HG03469 (cell line): ENCODE measurements at regions not wholly inside any gene's neighbourhood (a gene's known extent, or its start where the extent isn't known, plus 50 kb on each side); places are given as distances from the start of the nearest gene placed in this dataset.

Experiments used
- ATAC-seq: cut with Tn5 transposase; IDR thresholded peaks from one replicate; pipeline ENCODE4 v1.9.1; 2021; ENCODE audit warnings: mild to moderate bottlenecking, moderate library complexity, moderate number of reproducible peaks; ENCODE audit not compliant: unreplicated experiment

DNA sequence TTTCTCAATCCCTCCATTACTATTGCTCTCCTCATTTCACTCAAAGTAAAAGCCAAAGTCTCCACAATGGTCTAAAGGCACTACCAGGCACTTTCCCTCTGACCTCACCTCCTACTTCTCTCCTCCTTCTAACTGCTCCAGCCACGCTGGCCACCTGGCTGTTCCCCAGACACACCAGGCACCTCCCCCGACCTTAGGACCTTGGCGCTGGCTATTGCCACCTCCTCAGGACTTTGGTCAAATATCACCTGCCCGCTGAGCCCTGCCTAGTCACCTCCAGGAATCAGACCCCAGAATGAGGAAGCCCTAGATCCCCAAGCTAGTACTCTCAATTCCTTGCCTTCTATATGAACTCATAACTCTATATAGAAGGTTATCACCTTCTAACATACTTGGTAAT lies 66.2 kb upstream of the STEAP1B start:
- ATAC-seq: no peak

DNA sequence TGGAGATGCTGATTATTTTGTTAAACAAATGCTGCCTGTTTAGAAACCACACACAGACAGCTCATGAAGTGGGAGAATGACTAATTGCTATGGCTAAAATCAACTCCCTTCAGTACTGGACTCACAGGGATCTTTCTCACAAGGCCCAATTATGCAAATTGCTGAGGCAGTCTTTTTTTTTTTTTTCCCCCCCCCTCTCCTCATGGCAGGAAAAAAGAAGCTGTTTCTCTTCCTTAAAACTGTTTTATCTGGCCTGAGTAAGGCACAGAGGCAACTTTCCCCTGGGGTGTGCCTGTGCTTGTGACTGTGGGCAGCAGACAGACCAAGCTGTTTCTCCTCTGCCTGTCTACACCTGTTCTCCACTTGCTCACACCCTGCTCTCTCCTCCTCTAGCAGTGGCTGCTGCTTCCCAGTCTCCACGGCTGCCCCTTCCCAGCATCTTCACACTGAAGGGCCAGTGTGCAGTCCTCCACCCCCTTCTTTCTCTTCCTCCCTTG lies 65.4 kb upstream of the STEAP1B start:
- ATAC-seq: no peak

DNA sequence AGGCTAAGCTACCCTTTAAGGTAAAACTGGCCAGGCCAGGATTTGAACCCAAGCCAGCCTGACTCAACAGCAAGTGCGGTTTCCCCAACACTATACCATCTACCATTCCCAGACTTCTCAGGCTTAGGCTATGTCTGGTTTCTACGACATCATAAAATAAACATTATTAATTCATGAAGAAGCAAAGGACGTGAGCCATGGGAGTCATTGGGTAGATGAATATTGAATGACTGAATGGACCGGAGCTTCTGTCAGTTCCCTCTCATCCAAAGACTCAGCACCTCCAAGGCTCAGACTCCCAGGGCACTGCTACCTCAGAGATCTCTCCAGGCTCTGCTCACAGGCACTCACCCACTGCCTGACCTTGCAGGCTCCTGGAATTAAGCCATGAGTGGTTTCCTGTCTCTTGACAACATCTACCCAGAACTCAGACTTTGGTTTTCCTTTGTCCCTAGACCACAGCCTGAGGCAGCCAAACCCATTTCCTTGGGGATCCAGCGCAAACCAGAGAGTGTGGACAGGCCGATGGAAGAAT lies 64.6 kb upstream of the STEAP1B start:
- ATAC-seq: no peak

DNA sequence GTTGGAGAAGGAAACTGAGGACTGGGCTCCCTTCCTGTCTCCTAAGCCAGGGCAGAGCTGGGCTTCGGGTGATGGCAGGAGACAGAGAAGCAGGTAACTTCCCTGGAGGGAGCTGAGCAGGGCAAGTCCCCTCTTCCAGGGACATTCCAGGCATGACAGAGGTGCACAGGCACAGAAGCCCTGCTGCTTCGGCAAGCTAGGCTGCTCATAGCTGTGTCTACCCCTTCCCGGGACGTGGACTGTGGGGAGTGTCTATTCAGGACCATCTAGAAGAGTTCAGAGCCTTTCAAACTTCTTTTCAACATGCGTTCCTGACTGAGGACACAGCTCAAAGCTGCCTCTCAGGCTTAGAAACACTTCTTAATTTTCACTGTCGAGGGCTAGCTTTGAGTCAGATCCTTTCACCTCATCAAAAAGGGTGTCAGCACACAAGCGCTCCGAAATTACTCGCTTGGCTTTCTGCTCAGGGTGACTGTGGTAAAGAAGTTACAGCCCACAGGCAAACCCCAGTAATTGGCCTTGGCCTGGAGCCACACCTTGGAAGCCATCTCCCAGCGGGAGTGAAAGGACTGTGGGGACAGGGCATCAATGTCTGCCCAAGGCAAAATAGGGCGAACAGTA lies 63.7 kb upstream of the STEAP1B start:
- peak; percentile 36 for ATAC-seq

DNA sequence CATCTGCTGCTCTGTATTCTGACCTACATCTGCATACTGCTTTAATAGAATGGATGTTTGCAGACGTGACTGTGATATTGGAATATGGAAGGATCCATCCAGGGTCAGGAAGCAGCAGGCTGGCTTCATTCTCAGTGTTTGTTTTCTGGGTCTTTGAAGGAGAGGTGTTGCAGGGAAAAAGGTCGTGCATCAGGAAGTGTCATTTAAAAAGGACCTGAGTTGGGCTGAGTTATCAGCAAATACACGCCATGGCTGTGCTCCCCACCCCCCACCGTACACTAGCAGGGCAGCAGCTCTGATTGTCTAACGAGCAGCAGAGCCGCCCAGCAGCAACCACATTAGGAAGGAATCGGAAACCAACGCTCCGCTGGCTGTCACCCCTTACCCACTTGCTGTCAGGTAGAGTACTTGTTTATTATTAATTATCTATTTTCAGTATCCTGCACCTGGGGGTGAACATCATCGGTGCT lies 63.1 kb upstream of the STEAP1B start:
- ATAC-seq: no peak

DNA sequence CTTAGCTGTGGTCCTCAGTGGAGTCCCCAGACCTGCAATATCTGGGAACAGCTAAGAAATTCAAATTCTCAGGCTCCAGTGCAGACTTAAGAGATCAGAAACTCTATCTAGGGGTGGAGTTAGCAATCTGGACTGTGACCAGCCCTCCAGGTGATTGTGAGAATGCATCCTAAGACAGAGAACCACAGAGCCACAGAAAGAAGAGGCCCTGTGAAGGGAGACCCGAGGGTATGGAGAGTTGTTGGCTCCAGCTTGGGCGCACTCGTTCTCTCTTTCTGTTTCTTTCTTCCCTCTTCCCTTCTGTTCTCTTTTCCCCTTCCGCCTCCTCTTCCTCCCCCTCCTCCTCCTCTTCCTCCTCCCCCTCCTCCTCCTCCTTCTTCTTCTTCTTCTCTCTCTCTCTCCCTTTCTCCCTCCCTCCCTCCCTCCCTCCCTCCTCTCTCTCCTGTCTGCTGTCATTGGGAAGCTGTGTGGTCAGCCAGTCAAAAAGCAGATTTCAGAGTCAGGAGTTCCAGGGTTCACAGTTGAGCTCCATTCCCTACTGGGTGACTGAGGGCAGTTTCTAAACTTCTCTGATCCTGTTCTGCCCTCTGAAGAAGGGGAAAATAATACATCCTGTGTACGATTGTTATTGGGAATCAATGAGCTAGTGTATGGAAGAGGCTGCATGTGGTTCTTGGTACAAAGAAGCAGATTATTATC lies 62.1 kb upstream of the STEAP1B start:
- no peak for ATAC-seq

DNA sequence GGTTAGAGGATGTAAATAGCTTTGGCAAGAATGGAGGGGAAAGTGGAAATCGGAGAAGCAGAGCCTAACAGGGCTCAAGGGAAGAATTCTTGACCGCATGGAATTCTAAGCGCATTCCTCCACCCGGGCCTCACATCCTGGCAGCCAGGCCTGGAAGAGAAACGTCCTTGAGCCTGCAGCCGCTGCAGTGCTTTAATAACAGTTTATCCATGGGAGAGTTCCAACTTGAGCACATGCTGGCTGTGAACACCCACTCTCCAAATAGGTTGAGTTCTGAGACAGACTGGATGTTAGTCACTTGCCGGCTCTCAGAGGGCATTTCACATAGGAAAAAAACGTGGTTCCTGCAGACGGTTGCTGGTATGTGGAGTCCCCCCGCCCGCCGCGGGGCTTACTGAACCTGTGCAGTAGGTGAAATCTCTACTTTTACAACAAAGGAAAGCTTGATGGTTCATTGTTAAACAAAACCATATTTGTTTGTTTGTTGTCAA lies 61.4 kb upstream of the STEAP1B start:
- no peak for ATAC-seq

DNA sequence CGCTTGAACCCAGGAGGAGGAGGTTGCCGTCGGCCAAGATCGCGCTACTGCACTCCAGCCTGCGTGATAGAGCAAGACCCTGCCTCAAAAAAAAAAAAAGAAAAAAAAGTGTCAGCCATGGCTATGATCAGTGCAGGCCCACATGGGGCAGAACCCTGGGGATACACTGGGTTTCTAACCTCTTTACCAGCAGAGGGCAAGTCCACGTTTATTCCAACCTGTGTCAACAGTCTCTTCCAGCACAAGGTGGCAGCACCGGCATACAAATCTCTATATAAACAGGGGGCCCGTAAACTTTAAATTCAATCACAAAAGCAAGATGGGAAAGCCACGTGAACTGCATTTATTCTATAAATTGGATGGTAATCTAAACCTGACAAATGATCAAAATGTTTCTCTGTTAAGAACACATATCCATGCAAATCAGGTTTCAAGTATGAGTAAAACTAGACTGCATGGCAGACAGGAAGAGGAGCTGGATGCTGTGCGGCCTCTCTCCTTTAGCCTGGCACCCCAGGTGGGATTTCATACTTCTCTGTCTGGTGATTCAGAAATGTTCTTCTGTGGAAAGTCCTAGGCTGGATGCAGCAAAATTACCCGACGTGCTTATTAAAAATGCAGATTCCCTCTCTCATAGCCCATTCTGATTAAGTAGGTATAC lies 60.0 kb upstream of the STEAP1B start:
- ATAC-seq: no peak

DNA sequence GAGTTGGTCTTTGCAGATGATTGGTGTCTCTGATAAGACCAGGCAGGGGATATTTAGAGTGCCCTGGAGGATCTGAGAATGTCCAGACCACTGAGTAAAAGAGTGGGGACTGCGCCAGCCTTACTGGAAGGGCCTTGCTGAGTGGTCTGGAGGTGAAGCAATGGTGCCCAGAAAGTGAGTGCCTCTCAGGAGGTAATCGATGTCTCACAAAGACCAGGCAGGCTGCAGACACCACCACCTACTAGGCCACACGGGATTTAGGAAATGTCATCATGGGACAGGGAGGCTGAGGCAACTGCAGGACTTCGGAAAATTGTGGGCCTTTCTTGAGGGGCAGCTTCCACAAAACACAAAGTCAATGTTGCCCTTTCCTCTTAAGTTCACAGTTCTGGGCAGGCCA lies 57.2 kb upstream of the STEAP1B start:
- no peak for ATAC-seq

DNA sequence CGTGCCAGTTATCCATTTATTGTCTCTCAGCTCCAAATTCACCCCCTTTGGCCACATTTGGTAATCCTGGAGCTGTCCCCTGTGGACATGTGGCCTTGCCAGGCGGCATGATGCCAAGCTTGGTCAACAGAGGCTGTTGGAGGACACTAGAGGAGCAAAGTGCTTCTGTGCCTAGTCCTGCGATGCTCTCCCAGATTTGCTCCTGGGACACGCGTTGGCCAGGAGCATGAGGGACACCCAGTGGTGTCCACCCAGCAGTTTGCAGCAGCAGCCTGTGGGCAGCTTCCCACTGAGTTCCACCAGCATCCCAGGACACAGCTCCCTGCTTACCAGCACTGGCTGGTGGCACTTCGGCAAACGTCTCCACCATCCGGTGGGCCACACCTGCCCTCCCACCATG lies 55.5 kb upstream of the STEAP1B start:
- ATAC-seq: no peak

DNA sequence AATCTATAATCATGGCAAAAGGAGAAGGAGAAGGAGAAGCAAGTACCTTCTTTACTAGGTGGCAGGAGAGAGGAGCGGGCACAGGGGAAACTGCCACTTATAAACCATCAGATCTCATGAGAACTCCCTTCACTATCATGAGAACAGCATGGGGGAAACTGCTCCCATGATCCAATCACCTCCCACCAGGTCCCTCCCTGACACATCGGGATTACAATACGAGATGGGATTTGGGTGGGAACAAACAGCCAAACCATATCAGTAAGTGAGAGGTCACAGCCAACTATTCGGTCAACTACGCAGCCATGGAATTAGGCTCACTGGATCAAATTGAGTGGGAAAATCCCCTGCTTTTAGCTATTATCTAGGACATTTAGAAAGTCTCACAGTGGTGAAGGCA lies 54.2 kb upstream of the STEAP1B start:
- no peak for ATAC-seq

DNA sequence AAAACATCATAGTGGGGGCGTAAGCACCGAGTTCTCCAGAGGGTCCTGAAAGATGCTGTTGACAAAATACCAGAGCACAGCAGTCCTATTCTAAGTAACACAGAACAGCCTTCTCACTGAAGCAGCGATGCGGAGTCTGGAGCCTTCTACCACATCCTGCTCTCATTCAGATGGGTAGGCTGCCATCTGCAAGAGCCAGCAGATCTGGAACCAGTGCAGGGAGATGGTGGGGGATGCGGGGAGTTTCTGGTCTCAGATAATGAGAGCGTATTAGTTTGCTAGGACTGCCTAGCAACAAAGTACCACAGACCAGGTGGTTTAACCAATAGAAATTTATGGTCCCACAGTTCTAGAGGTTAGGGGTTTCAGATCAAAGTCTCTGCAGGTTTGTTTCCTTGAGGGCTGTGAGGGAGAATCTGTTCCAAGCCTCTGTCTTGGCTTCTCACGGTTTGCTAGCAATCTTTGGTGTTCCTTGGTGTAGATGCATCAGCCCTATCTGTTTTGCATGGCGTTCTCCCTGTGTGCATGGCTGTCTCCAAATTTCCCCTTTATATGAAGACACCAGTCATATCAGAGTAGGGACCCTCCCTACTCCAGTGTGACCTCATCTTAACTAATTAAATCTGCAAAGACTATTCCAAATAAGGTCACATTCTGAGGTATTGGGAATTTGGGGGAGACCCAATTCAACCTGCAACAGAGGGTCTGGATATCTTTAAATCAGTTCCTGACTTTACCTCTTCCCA lies 52.0 kb upstream of the STEAP1B start:
- ATAC-seq: peak; percentile 83

DNA sequence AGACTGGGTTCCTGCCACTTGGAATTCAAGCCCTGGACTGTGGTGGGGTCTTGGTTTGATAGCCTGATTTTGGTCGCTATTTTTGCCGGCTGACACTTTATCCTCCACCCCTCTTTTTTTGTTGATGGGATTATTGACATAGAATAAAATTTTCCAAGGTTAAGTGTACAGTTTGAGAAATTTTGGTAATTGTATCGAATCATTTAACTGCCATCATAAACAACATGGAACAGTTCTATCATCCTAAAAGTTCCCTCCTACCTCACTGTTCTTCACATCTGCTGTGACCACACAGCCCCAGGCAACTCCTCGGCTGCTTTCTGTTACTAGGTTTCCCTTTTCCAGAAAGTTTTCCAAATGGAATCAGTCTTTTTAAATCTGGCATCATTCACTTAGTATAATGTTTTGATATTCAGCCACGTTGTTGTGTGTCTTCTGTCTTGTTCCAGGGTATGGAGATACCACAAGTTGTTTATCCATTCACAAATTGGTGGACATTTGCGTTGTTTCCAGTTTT lies 50.6 kb upstream of the STEAP1B start:
- no peak for ATAC-seq

DNA sequence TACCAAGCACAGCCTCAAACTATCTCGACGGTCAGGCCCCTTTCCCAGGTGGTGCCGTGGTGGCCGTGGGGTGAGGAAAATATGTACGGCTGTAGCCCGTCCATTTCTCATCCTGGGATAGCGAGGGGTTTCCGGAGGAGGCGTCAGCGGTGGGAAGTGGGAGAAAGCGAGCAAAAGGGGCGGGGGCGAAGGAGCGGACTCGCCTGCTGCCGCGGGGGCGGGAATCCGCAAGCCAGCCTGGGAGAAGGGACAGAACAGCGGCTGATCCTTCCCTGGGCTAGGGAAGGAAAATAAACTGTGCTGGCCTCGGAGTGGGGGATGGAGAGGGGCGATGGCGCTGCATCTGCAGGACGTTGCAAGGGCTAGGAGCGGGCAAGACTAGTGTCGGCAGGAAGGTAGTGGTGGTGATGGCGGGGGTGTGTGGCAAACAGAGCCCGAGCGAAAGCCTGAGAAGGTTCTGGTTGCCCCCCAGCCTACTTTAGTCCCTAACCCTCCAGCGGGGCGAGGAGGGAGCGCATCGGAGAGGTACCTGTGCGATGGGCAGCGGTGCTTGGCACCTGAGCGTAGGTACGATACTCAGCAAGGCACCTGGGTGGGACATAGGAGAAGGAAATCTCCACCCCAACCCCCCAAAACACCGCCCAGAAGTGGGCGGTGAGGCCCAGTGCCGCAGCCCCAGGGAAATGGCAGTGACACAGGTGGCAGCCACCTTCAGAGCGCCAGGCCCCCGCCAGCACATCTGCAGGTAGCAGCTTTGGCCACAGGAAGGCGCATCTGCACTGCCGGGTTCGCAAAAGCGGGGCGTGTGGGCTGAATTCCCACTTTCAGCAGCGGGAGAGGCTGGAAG lies 49.9 kb upstream of the STEAP1B start:
- no peak for ATAC-seq
